ENCODE measurements at regions not wholly inside any gene's neighbourhood (a gene's known extent, or its start where the extent isn't known, plus 50 kb on each side); places are given as distances from the start of the nearest gene placed in this dataset.

DNA sequence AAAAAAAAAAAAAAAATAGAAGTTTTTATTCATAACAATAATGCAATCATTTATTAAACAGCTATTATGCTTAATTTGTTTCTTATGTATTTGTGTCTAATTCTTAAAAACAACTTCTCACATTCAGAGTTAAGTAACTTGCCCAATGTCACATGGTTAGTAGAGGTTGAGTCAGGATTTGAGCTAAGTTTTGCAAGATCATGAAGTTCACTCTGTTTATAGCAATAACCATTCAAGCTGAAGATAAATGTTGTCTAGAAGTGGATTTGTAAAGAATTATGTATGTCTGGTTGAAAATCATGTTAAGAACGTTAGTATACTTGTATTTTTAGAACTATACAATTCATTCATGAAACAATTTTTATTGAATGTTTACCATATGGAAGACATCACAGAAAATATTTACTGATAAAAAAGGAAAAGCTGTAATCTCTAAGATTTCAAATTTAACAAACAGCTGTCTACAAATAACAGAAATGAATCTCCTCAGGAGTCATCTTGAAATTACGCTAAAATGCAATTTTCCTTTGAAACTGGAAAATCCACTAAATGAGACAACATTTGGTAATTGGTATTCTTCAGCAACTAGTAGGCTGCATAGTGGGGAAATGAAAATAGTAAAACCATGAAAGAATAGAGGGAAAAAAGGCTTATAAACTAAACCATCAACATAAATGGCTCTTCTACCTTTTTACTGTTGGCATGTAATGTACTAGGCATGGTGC is 70.5 kb upstream of the AHR start (continued):
- TF ChIP-seq, protein P1, sequence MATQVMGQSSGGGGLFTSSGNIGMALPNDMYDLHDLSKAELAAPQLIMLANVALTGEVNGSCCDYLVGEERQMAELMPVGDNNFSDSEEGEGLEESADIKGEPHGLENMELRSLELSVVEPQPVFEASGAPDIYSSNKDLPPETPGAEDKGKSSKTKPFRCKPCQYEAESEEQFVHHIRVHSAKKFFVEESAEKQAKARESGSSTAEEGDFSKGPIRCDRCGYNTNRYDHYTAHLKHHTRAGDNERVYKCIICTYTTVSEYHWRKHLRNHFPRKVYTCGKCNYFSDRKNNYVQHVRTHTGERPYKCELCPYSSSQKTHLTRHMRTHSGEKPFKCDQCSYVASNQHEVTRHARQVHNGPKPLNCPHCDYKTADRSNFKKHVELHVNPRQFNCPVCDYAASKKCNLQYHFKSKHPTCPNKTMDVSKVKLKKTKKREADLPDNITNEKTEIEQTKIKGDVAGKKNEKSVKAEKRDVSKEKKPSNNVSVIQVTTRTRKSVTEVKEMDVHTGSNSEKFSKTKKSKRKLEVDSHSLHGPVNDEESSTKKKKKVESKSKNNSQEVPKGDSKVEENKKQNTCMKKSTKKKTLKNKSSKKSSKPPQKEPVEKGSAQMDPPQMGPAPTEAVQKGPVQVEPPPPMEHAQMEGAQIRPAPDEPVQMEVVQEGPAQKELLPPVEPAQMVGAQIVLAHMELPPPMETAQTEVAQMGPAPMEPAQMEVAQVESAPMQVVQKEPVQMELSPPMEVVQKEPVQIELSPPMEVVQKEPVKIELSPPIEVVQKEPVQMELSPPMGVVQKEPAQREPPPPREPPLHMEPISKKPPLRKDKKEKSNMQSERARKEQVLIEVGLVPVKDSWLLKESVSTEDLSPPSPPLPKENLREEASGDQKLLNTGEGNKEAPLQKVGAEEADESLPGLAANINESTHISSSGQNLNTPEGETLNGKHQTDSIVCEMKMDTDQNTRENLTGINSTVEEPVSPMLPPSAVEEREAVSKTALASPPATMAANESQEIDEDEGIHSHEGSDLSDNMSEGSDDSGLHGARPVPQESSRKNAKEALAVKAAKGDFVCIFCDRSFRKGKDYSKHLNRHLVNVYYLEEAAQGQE (IDR thresholded peaks at IDR 0.05; ENCODE audit: low read depth, low read length) = no peak
- TF ChIP-seq ZZZ3 (IDR thresholded peaks at IDR 0.05; ENCODE audit: control insufficient read depth, insufficient read length, low read depth) (no peak), SMAD5 (IDR thresholded peaks at IDR 0.05; ENCODE audit: low read depth) (no peak), POLR2AphosphoS5 (IDR thresholded peaks at IDR 0.05; ENCODE audit: low read length) (no peak), TCF12 (IDR thresholded peaks at IDR 0.05; ENCODE audit: low read depth, low read length) (no peak), NR2C2 (IDR thresholded peaks at IDR 0.05; ENCODE audit: borderline replicate concordance, control insufficient read depth, insufficient read length, low read depth) (no peak), POLR2A (IDR thresholded peaks at IDR 0.05; ENCODE audit: low read depth, low read length) (no peak), HDAC2 (IDR thresholded peaks at IDR 0.05) (no peak)
- TF ChIP-seq, protein P2, sequence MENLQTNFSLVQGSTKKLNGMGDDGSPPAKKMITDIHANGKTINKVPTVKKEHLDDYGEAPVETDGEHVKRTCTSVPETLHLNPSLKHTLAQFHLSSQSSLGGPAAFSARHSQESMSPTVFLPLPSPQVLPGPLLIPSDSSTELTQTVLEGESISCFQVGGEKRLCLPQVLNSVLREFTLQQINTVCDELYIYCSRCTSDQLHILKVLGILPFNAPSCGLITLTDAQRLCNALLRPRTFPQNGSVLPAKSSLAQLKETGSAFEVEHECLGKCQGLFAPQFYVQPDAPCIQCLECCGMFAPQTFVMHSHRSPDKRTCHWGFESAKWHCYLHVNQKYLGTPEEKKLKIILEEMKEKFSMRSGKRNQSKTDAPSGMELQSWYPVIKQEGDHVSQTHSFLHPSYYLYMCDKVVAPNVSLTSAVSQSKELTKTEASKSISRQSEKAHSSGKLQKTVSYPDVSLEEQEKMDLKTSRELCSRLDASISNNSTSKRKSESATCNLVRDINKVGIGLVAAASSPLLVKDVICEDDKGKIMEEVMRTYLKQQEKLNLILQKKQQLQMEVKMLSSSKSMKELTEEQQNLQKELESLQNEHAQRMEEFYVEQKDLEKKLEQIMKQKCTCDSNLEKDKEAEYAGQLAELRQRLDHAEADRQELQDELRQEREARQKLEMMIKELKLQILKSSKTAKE (IDR thresholded peaks at IDR 0.05; ENCODE audit: low read depth, poor library complexity, severe bottlenecking) = no peak
